ENCODE measurements at regions not wholly inside any gene's neighbourhood (a gene's known extent, or its start where the extent isn't known, plus 50 kb on each side); places are given as distances from the start of the nearest gene placed in this dataset.

DNA sequence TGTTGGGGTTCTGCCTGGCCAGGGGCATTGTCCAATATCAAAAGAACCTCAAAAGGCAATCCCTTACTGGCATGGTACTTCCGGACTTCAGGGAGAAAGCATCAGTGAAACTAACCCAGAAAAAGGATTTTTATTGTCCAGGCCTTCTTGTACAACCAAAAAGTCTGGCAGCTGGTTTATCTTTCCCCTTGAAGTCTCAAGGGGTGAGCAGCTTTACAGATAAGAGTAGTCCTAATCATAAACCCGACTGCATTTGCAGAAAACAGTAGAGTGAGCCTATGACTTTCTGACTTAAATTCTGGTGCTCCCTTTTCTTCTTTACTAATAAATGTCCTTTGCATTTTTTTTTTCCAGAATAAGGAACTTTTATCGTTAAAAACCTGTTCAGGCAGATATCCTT is 104.0 kb upstream of the CHRM3 start:
- TF ChIP-seq EP300 (IDR thresholded peaks at IDR 0.05) (no peak), POLR2AphosphoS5 (IDR thresholded peaks at IDR 0.05) (no peak)
- TF ChIP-seq, protein P1, sequence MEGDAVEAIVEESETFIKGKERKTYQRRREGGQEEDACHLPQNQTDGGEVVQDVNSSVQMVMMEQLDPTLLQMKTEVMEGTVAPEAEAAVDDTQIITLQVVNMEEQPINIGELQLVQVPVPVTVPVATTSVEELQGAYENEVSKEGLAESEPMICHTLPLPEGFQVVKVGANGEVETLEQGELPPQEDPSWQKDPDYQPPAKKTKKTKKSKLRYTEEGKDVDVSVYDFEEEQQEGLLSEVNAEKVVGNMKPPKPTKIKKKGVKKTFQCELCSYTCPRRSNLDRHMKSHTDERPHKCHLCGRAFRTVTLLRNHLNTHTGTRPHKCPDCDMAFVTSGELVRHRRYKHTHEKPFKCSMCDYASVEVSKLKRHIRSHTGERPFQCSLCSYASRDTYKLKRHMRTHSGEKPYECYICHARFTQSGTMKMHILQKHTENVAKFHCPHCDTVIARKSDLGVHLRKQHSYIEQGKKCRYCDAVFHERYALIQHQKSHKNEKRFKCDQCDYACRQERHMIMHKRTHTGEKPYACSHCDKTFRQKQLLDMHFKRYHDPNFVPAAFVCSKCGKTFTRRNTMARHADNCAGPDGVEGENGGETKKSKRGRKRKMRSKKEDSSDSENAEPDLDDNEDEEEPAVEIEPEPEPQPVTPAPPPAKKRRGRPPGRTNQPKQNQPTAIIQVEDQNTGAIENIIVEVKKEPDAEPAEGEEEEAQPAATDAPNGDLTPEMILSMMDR (IDR thresholded peaks at IDR 0.05) = no peak

All from sigmoid colon (tissue), 4 donors.